ENCODE measurements at regions not wholly inside any gene's neighbourhood (a gene's known extent, or its start where the extent isn't known, plus 50 kb on each side); places are given as distances from the start of the nearest gene placed in this dataset.

GRCh38 chr12:83960767-83961166 lies 951.8 kb downstream of the SLC6A15 start:
- DNase-seq (ENCODE audit: low read depth): no peak
- TF ChIP-seq, protein P1, sequence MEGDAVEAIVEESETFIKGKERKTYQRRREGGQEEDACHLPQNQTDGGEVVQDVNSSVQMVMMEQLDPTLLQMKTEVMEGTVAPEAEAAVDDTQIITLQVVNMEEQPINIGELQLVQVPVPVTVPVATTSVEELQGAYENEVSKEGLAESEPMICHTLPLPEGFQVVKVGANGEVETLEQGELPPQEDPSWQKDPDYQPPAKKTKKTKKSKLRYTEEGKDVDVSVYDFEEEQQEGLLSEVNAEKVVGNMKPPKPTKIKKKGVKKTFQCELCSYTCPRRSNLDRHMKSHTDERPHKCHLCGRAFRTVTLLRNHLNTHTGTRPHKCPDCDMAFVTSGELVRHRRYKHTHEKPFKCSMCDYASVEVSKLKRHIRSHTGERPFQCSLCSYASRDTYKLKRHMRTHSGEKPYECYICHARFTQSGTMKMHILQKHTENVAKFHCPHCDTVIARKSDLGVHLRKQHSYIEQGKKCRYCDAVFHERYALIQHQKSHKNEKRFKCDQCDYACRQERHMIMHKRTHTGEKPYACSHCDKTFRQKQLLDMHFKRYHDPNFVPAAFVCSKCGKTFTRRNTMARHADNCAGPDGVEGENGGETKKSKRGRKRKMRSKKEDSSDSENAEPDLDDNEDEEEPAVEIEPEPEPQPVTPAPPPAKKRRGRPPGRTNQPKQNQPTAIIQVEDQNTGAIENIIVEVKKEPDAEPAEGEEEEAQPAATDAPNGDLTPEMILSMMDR (IDR thresholded peaks at IDR 0.05; ENCODE audit: low read depth, low read length, missing control alignments): no peak
- H3K4me3 ChIP-seq (ENCODE audit: low read depth, low read length): no peak overlapping the region
- in situ Hi-C loops (cut with HindIII; ENCODE audit: low sequenced_read_pairs): no loop called here

- H3K4me3 ChIP-seq (ENCODE audit: low read depth, low read length): no peak overlapping the region
- DNase-seq (ENCODE audit: low read depth): no peak
- TF ChIP-seq, protein P1 (IDR thresholded peaks at IDR 0.05; ENCODE audit: low read depth, low read length, missing control alignments): no peak
- in situ Hi-C loops (cut with HindIII; ENCODE audit: low sequenced_read_pairs): no loop called here
Measured at GRCh38 chr12:83958997-83959396, 953.6 kb downstream of the SLC6A15 start.

GRCh38 chr12:83954956-83955601 lies 957.5 kb downstream of the SLC6A15 start:
- no peak for DNase-seq (ENCODE audit: low read depth)
- in situ Hi-C loops (cut with HindIII; ENCODE audit: low sequenced_read_pairs): no loop called here
- no peak overlapping the region for H3K4me3 ChIP-seq (ENCODE audit: low read depth, low read length)
- TF ChIP-seq, protein P1 (IDR thresholded peaks at IDR 0.05; ENCODE audit: low read depth, low read length, missing control alignments): peak; percentile 16

DNA sequence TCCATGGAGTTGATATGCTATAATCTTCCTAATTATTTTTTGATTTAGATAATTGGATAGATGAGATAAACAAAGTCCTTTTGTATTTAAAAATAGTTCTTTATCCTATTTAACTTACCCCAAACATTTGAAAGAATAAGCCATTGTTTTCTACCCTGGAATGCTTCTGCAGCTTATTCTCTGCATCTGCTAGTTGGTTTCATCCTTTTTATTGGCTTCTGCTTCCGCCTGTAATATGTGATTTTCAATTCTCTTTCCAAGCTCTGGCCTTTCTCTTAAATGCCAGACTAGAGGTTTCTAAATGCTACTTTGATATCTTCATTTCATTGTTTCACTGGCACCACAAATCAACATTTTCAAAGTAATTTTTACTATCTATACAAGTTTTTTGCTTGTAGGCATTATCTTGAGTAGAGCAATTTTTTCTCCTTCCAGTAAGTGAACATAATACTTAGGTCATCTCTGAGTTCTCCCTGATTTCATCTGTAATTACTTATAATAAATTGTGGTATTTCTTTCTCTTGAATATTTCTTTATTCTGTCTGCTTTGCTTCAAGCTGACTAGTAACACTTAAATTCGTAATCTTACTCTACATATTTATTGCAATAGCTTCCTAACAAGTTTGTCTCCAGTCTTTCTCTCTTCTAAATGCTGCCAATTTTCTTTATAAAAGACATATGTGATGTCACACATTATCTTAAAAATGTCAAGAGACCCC lies 958.4 kb downstream of the SLC6A15 start:
- DNase-seq (ENCODE audit: low read depth): no peak

DNA sequence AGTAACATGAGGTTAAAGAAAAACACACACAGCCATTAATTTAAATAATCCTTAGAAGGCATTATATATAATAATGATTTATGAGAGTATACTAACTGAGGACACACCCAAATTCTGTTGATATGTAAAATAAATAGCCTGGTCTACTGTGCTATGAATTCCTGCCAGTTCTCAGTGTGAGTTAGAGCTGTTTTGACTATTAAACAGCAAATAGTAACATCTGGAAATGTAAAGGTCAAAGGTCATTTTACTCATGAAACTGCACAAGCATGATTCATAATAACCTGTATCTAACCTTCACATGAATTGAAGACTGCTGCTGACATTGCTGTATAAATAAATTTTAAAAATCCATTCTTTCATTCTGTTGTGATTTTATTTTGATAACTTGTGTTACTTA lies 966.7 kb downstream of the SLC6A15 start:
- peak; percentile 26 for DNase-seq (ENCODE audit: low read depth)
- TF ChIP-seq, protein P1 (IDR thresholded peaks at IDR 0.05; ENCODE audit: low read depth, low read length, missing control alignments): no peak
- in situ Hi-C loops (cut with HindIII; ENCODE audit: low sequenced_read_pairs): no loop called here
- no peak overlapping the region for H3K4me3 ChIP-seq (ENCODE audit: low read depth, low read length)

More for the DNA sequence above, 958.4 kb downstream of the SLC6A15 start:
- in situ Hi-C loops (cut with HindIII; ENCODE audit: low sequenced_read_pairs): no loop called here
- TF ChIP-seq, protein P1 (IDR thresholded peaks at IDR 0.05; ENCODE audit: low read depth, low read length, missing control alignments): no peak
- no peak overlapping the region for H3K4me3 ChIP-seq (ENCODE audit: low read depth, low read length)

DNA sequence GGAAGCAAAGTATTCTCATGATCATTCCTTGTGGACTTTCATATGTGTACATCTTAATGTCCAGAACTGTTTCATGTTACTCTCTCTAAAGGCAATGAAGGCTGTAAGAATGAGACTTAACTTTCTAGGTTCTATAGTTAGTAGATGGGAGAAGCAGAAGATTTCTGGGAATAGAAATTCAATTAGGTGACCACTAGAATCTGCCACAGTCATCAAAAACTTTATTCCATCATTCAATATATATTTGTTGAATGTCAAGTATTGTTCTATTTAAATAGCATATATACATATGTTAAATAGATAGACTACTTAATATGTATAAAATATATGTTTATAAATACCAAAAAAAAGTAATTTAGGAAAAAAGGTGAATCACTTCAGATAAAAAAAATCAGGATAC lies 972.9 kb downstream of the SLC6A15 start:
- in situ Hi-C loops (cut with HindIII; ENCODE audit: low sequenced_read_pairs): no loop called here
- TF ChIP-seq, protein P1 (IDR thresholded peaks at IDR 0.05; ENCODE audit: low read depth, low read length, missing control alignments): no peak
- DNase-seq (ENCODE audit: low read depth): no peak
- no peak overlapping the region for H3K4me3 ChIP-seq (ENCODE audit: low read depth, low read length)

All from astrocyte of the cerebellum (primary cell).